ENCODE measurements at regions not wholly inside any gene's neighbourhood (a gene's known extent, or its start where the extent isn't known, plus 50 kb on each side); places are given as distances from the start of the nearest gene placed in this dataset.

GRCh38 chr10:117638664-117639200, 96.2 kb downstream of the EMX2 start:
- no peak for DNase-seq

GRCh38 chr10:117640406-117640805, 97.9 kb downstream of the EMX2 start:
- no peak for DNase-seq

GRCh38 chr10:117646718-117647117, 104.2 kb downstream of the EMX2 start:
- no peak for DNase-seq

- DNase-seq = no peak
Observed at GRCh38 chr10:117647306-117647705, 104.8 kb downstream of the EMX2 start.

GRCh38 chr10:117651121-117651520, 108.6 kb downstream of the EMX2 start:
- DNase-seq = no peak

GRCh38 chr10:117652228-117653169, 110.0 kb downstream of the EMX2 start:
- DNase-seq = no peak

- DNase-seq = peak; percentile 19
Observed at GRCh38 chr10:117653170-117653515, 110.6 kb downstream of the EMX2 start.

GRCh38 chr10:117654105-117654504, 111.6 kb downstream of the EMX2 start:
- no peak for DNase-seq

DNA sequence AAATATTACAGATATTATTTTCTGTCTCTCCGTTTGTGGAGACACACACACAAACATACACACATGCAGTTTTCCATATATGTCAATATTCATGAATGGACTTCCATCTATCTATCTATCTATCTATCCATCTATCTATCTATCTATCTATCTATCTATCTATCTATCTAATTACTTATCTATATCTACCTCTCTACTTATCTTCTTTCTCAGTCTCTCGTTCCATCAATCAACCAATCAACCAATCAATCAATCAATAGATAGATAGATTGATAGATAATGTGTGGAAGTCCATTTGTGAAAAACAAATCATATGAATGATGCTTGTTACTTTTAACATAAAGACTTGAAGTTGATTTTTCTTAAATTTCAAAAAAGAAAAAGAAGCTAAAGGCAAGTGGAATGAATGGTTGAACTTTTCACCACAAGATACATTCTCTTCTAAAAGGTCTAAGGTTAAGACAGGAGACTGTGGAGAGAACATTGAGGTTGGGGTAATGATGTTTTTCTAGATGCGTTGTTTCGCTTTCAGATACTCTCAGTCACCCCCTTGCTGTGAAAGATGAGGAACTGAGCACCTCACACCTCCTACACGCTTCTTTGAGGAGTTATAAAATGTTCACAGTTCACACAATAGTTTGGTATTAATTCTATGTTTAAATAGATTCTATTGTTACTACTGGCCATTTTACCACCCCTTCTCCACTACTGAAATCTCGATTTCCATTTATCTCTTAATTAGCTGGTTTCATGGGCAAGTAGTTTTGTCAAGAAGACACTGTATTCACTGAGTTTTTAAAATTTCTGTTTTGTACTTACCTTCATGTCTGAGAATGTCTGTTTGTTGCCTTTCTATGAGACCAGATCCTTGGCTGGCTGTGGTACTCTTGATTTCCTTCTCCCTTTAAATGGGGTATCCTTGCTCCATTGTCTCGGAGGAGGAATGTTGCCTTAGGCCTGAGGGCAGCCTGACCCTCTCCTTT, 114.1 kb downstream of the EMX2 start:
- peak; percentile 10 for DNase-seq

DNA sequence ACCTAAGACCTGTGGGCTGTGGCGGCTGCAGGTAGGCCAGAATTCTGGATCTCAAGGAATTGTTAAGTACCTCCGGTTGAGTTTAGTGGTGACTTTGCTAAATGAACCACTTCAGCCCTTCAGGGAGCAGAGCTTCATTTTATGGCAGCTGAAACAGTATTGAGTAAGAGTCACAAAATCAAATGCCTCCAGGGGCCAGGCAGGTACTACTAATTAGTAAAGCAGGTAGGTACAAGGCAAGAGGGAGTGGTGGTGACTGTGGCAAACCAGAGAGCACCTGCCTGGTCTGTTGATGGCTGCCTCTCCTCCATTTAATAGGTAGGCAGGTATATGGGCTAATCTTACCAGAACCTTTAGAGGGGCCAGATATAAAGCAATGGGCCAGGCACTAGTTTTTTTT, 118.8 kb downstream of the EMX2 start:
- DNase-seq = no peak

- no peak for DNase-seq
Observed at GRCh38 chr10:117662126-117662525, 119.6 kb downstream of the EMX2 start.

DNA sequence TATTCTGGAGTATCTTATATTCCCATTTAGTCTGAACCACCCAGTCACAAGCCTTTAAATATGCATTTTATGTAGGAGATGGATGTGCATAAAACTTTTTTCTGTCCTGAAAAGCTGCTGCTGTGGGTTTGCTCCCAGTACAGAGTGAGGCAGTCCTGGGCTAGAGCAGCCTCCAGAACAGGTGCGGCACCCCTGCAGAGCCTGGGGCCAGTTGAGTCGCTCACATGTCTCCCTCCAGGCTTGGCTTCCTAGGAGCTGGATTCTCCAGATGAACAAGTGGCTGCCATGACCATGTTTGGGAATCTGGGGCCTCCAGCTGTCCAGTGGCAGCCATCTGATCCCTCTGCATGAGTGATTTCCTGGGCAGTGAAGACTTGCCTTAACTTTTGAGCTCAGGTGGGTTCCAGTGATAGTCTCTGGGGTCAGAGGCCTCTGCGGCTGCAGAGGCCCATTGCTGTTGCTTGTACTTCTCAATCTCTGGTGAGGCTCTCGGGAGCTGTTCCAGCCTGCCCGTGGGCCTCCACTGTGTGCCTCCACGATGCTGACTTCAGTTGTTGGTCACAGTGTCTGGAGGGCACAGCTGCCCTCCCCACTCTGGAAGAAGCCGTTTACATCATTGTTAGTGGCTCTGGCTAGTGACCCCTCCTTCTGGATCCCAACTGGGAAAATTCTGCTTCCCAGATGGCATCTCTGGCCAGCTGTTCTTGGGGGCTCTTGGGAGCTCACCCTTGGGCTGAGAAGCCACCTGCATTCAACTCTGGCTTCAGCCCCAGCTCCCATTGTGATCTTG, 120.4 kb downstream of the EMX2 start:
- DNase-seq = no peak

- DNase-seq = no peak
Observed at GRCh38 chr10:117663750-117664149, 121.2 kb downstream of the EMX2 start.

DNA sequence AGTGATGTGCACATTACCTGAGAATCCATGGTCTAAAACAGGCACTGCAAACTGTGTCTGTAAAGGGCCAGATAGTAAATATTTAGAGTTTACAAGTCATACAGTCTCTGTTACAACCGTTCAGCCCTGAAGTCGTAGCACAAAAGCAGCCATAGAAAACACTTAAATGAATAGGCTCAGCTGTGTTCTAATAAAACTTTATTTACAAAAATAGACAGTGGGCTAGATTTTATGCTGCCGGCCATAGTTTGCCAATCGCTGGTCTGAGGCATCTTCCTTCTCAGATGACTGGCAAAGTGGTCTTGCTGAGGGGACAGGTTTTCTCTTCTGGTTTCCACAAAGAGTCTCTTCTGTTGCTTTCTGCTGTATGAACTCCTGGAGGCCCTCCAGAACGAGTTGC, 121.7 kb downstream of the EMX2 start:
- no peak for DNase-seq

DNA sequence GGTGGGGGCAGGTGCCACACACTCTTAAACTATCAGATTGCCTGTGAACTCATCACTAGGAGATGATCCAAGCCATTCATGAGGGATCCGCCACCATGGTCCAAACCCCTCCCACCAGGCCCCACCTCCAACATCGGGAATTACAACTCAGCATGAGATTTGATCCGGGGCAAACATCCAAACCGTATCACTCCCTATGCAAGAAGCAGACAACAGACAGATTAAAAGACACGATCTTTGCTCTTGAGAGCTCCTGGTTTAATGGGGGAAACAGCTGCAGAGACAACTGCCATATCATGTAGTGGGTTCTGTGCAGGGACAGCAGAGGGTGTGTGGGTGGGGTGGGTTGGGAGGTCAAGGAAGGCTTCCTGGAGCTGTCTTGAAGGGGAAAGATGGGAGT, 123.6 kb downstream of the EMX2 start:
- no peak for DNase-seq

DNA sequence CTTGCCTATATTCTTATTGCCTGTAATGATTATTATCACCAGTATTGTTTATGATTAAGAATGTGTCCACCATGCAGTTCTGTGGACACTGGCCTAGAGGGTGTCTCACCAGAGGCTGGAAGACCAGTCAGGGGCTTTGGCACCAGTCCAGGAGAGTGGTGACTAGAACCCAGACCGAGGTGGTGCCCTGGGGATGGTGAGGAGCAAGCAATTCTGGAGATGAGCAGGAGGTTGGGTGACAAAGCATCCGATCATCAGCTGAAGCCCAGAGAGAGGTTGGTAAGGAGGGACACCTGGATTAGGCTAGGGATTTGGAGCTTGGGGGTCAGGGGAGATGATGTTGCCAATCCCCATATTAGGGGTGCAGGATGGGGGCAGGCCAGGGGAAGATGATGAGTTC, 124.4 kb downstream of the EMX2 start:
- no peak for DNase-seq

DNA sequence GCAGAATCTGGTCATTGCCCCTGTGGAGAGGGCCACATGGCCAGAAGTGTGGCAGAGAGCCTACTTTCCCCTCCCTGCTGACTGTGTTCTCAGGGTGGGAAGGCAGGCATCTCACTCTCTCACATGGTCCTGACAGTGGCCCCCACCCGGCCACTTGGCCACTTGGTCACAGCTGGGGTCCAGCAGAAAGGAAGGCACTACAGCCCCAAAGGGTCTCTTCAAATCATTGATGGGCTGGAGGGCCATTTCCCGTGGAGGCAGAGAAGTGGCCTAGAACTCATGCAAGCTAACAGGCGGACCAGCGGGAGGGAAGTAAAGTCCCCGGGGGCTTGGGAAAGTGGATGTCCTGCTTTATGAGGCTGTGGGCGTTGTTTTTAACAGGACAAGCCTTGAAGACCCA, 125.3 kb downstream of the EMX2 start:
- DNase-seq = no peak

- DNase-seq = no peak
Observed at GRCh38 chr10:117668327-117669008, 125.9 kb downstream of the EMX2 start.

- DNase-seq = no peak
Observed at GRCh38 chr10:117669122-117669521, 126.6 kb downstream of the EMX2 start.

DNA sequence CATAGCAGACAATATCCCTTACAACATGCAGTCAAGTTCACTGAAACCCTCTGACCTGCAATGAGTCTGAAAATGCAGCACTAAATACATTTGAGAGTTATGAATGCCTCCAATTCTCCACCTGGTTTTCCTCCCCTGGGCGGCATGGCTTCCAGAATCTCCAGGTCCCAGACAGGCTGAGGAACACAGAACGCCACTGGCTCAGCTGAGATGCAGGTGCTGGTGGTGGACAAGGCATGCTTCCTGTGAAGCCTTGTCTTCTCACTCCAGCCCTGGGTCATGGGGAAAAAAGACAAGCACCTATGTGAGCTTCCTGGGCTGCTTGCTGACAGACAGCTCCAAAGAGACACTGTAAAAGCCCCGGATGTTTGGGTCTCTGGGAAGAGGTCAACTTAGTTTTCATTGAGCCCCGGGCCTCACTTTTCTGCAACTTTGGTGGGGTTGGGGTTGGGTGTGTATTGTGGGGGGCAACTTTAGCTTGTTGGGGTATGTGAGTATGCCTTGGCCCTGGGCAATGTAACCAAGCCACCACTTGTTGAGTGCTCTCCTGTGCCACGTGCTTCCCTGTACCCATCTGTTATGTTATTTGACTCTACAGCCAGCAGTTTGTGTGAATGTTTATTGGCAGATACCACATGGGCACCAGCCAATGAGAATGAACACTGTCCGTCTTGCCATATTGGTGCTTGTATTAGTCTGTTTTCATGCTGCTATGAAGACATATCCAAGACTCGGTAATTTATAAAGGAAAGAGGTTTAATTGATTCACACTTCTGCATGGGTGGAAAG, 127.8 kb downstream of the EMX2 start:
- DNase-seq = no peak

Data from CD4-positive, alpha-beta T cell treated with Interleukin-17A for 1 hour (primary cell).